GM12878 (cell line): ENCODE measurements at regions not wholly inside any gene's neighbourhood (a gene's known extent, or its start where the extent isn't known, plus 50 kb on each side); places are given as distances from the start of the nearest gene placed in this dataset.

Source experiments
- BRCA1 ChIP-seq: IDR thresholded peaks from 2 replicates; pipeline ENCODE4 v1.6.1; 2011; ENCODE audit warnings: low read depth, low read length, improper control_type of control experiment
- CREM ChIP-seq: IDR thresholded peaks from 2 replicates; pipeline ENCODE4 v1.6.1; 2014; ENCODE audit warnings: antibody characterized with exemption, low read depth
- CTCF ChIP-seq, 3 experiments: IDR thresholded peaks in 2 of 3; conservative IDR thresholded peaks in 1 of 3; 2 replicates each; pipeline ENCODE4 v1.5.1; 2011; ENCODE audit warnings: low read depth in 3 of 3, low read length in 3 of 3, mild to moderate bottlenecking in 3 of 3, control low read depth in 2 of 3, moderate library complexity in 2 of 3, inconsistent platforms in 1 of 3, mixed read lengths in 1 of 3; ENCODE audit not compliant: control insufficient read depth in 2 of 3, insufficient read depth in 1 of 3; ENCODE audit errors: extremely low read depth in 1 of 3
- DPF2 ChIP-seq: fragments of 450-650 bp; IDR thresholded peaks from 2 replicates; pipeline ENCODE4 v1.6.1; 2017; ENCODE audit warnings: mild to moderate bottlenecking
- RELA ChIP-seq: fragments of 450-650 bp; IDR thresholded peaks from 2 replicates; pipeline ENCODE4 v1.8.0; 2014; ENCODE audit warnings: borderline replicate concordance; ENCODE audit not compliant: partially characterized antibody
- SIN3A ChIP-seq: IDR thresholded peaks from 2 replicates; pipeline ENCODE4 v1.6.1; 2012; ENCODE audit warnings: low read depth, low read length, improper control_type of control experiment

GRCh38 chr4:3368334-3368733, 73.4 kb upstream of the HGFAC start:
- TF ChIP-seq BRCA1 = no peak
- TF ChIP-seq DPF2 = no peak
- TF ChIP-seq CTCF (IDR thresholded peaks at IDR 0.05 in 2 of 3, conservative IDR thresholded peaks at IDR 0.05 in 1 of 3; ENCODE audit: control insufficient read depth in 2 of 3, extremely low read depth in 1 of 3, insufficient read depth in 1 of 3, low read depth in 3 of 3, low read length in 3 of 3) = no peak
- TF ChIP-seq SIN3A = no peak
- no peak for TF ChIP-seq CREM
- no peak for TF ChIP-seq RELA
